Skeletal muscle satellite cell (primary cell): ENCODE measurements at regions not wholly inside any gene's neighbourhood (a gene's known extent, or its start where the extent isn't known, plus 50 kb on each side); places are given as distances from the start of the nearest gene placed in this dataset.

ENCODE experiments used
- H3K27me3 ChIP-seq: 2 replicates; pipeline ENCODE4 v1.7.0; 2013; ENCODE audit warnings: low read length; ENCODE audit not compliant: control insufficient read depth, insufficient read depth
- H3K36me3 ChIP-seq: 2 replicates; pipeline ENCODE4 v1.7.0; 2013; ENCODE audit warnings: mild to moderate bottlenecking, control low read depth, low read length; ENCODE audit not compliant: insufficient read depth
- H3K4me1 ChIP-seq: 2 replicates; pipeline ENCODE4 v1.7.0; 2013; ENCODE audit warnings: low read length; ENCODE audit not compliant: control insufficient read depth, insufficient read depth
- H3K4me2 ChIP-seq: 2 replicates; pipeline ENCODE4 v1.7.0; 2013; ENCODE audit warnings: mild to moderate bottlenecking, low read length
- H3K4me3 ChIP-seq: 2 replicates; pipeline ENCODE4 v1.7.0; 2013; ENCODE audit warnings: low read length
- H3K9ac ChIP-seq: 2 replicates; pipeline ENCODE4 v1.7.0; 2013; ENCODE audit warnings: mild to moderate bottlenecking, low read depth, low read length, moderate library complexity
- H3K9me3 ChIP-seq: replicated peaks from 2 replicates; pipeline ENCODE4 v1.7.0; 2013; ENCODE audit warnings: mild to moderate bottlenecking, control low read depth, low read length

DNA sequence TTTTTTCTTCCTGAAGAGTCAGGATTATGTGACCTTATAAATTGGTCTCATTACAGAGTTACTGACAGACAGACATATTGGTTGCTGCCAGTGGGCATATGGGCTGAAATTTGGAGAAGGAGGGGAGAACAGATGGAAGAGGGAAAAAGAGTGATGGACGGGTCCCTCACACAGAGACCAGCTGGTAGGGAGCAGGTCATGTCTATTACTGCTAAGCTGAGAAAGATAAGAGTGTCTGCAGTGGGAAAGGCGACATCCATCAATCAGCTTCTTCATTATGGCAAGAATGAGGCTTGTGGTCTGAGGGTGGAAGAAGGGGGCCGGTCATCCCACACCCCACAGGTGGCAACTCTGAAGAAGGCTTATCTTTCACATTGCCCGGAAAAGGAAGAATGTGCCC, 353.8 kb upstream of the RSPO3 start:
- H3K36me3 ChIP-seq = no peaks in the 10 kb centered on the region
- H3K4me1 ChIP-seq = no peaks in the 10 kb centered on the region
- H3K27me3 ChIP-seq = no peaks in the 10 kb centered on the region
- H3K4me2 ChIP-seq = no peak overlapping the region
- H3K9ac ChIP-seq = no peak overlapping the region
- no peak overlapping the region for H3K4me3 ChIP-seq
- no peaks in the 10 kb centered on the region for H3K9me3 ChIP-seq

DNA sequence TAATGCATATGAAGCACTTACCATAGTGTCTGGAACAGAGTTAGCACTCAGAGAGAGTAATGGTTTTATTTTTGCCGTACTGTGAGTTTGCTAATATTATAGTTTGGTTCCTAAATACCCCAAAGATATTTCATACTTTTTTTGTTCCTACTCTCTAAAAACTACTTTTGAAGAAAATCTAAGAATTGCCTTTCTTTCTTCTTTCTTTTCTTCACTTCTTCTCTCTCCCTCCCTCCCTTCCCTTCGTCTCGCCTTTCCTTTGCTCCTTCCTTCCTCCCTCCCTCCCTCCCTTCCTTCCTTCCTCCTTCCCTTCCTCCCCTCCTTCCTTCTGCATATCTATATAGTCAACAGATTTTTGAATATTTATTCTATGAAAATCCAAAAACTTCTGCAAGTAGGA, 351.7 kb upstream of the RSPO3 start:
- H3K4me2 ChIP-seq = no peak overlapping the region
- no peak overlapping the region for H3K9ac ChIP-seq
- no peaks in the 10 kb centered on the region for H3K9me3 ChIP-seq

DNA sequence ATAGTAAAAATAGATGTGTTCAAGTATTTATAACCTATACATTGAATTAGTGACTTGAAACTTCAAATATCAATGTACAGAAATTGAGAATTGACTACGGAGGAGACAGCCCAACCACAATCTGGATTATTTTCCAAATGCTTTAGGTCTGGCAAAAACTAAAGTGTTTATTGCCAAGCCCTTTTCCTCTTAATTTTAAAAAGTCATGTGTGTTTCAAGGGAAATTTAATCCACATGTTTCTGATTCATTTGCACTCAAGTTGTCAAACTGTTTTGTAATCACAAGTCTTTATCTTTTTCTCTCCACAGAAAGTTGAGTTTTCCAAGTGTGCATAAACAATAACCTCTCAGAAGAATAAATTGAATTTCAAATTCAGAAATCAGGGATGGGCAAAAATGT, 350.8 kb upstream of the RSPO3 start:
- Histone ChIP-seq H3K4me3 (no peak overlapping the region), H3K27me3 (no peaks in the 10 kb centered on the region), H3K4me1 (no peaks in the 10 kb centered on the region), H3K36me3 (no peaks in the 10 kb centered on the region), H3K4me2 (no peak overlapping the region), H3K9ac (no peak overlapping the region), H3K9me3 (no peaks in the 10 kb centered on the region)

More for the DNA sequence above, 351.7 kb upstream of the RSPO3 start:
- H3K4me3 ChIP-seq = no peak overlapping the region
- H3K27me3 ChIP-seq = no peaks in the 10 kb centered on the region
- no peaks in the 10 kb centered on the region for H3K4me1 ChIP-seq
- H3K36me3 ChIP-seq = no peaks in the 10 kb centered on the region

DNA sequence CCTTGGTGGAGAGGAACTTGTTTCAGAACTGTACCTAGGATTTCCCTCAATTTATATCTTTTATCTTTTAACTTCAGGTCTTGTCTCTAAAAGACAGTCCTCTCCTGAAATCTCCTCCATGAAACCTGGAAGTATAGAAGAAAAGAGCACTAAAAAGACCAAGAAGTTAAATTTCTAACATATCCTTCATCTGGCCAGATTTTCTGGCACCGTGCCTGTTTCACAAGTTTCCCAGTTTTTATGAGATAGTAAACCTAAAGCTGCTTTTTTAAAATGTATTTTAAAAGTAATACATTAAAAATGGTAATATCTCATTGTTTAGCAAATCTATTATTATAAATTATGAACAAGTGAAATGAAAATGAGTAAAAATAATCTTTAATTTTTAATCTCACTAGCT, 348.3 kb upstream of the RSPO3 start:
- Histone ChIP-seq H3K4me2 (no peak overlapping the region), H3K9ac (no peak overlapping the region), H3K9me3 (no peaks in the 10 kb centered on the region), H3K27me3 (no peaks in the 10 kb centered on the region), H3K4me1 (no peaks in the 10 kb centered on the region), H3K36me3 (no peaks in the 10 kb centered on the region), H3K4me3 (no peak overlapping the region)

DNA sequence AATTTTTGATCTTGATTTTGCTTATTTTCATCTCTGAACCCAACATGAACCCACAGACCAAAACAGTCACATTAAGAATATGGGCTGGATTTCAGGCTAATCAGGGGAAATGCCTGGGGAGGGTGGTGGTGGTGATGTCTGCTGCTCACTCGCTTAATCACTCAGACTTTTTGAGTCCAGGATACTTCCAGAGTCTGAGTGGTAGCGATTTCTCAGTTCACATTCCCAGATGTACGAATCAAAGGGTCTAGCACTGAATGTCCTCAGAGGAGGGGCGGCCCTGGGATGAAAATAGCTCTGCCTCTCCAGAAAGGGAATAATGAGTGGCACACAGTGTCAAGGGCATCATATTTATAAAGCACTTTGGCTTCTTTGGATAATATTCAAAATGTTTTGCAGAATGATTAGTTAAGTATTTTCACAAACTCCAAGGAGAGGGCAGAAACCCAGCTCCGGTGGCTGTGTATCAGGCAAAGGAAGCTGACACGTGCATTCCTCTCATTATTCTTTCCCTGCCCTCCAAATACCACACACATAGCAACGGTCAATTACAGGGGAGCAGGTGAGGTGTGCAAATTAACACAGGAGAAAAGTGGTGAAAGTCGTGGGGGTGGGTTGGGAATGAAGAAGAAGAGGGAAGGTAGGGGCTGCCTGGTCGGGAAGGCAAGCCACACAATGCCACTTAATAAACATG, 345.2 kb upstream of the RSPO3 start:
- no peak overlapping the region for H3K4me3 ChIP-seq
- H3K9ac ChIP-seq = no peak overlapping the region
- H3K4me2 ChIP-seq = no peak overlapping the region
- H3K9me3 ChIP-seq = no peaks in the 10 kb centered on the region
- H3K27me3 ChIP-seq = no peaks in the 10 kb centered on the region
- no peaks in the 10 kb centered on the region for H3K4me1 ChIP-seq
- no peaks in the 10 kb centered on the region for H3K36me3 ChIP-seq

DNA sequence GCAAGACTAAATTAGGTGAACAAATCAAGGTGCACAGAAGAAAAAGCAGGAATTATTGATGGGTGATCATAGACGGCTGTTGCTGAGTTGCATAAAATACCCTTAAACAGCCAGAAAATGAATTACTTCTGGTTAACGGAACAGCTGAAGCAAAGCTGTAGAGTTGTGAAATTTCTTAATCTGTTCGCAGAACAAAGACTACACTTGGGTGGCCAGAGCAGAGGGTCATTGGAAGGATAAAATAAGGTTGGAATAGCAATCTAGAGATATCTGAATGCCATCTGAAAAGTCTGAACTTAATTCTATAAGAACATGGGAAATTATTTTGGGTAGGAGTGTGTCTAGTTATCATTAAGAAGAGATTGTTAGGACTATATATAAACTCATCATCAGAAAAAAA, 339.1 kb upstream of the RSPO3 start:
- Histone ChIP-seq H3K9me3 (no peaks in the 10 kb centered on the region), H3K4me1 (no peaks in the 10 kb centered on the region), H3K4me2 (no peak overlapping the region), H3K27me3 (no peaks in the 10 kb centered on the region), H3K36me3 (no peaks in the 10 kb centered on the region), H3K4me3 (no peak overlapping the region), H3K9ac (no peak overlapping the region)

DNA sequence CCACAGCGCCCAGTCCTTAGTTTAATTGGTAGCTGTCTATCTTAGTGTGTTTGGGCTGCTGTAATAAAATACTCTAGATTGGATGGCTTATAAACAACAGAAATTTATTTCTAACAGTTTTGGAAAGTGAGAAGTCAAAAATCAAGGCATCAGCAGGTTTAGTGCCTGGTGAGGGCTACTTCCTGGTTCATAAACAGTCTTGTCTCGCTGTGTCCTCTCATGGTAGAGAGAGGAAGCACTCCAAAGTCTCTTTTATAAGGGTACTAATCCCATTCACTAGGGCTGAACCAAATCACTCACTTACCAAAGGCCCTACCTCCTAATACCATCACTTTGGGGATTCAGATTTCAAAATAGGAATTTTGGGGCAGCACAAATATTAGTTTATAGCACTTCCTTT, 336.9 kb upstream of the RSPO3 start:
- no peak overlapping the region for H3K4me2 ChIP-seq
- no peak overlapping the region for H3K9ac ChIP-seq

DNA sequence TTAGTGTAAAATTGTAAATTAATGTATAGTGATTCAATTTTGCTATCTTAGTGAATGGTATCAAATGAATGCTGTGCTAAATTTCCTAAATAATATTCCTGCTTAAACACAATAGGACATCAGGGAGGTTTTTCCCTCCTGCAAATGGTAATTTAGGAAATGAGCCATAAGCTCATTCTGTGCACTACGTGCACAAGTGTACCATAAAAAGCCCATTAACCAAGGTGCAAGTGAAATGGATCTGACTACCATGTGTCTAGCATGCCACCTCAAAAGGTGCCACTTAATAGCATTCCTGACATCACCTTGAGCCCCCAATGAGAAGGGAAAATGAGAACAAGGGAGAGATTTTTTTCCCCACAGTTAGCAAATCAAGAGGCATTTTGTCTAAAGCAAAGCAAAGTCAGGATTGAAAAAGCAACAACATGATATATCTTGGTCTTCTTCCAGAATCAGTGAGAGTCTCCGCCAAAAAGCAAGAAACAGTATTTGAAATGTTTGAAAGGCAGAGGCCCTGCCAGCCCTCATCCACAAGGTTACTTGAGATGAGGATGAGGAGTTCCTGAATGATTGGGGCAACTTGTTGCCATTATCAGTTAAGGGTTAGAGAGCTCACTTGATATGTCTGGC, 334.2 kb upstream of the RSPO3 start:
- H3K4me3 ChIP-seq = no peak overlapping the region
- no peaks in the 10 kb centered on the region for H3K36me3 ChIP-seq
- H3K4me2 ChIP-seq = no peak overlapping the region
- H3K9ac ChIP-seq = no peak overlapping the region
- H3K27me3 ChIP-seq = no peaks in the 10 kb centered on the region
- H3K9me3 ChIP-seq = no peaks in the 10 kb centered on the region
- no peaks in the 10 kb centered on the region for H3K4me1 ChIP-seq

More for the DNA sequence above, 336.9 kb upstream of the RSPO3 start:
- no peaks in the 10 kb centered on the region for H3K9me3 ChIP-seq
- H3K4me1 ChIP-seq = no peaks in the 10 kb centered on the region
- no peaks in the 10 kb centered on the region for H3K36me3 ChIP-seq
- H3K27me3 ChIP-seq = no peaks in the 10 kb centered on the region
- H3K4me3 ChIP-seq = no peak overlapping the region

DNA sequence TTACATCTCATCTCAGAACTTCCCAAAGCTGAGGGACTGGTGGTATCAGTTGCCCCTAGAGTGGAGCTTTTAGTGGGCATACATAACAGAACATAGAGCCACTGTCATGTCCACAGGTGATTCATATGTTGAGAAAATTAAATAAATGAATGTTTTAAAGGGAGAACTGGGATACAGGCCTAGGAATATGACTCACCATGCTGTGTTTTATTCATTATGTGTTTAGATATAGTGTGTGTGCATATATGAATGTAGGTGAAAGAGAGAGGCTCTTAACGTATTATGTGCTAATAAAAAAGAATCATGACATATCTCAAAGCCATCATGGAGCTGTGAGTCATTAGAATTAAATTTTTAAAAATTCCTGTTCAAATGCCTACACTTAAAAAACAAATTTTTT, 332.2 kb upstream of the RSPO3 start:
- Histone ChIP-seq H3K9ac (no peak overlapping the region), H3K27me3 (no peaks in the 10 kb centered on the region), H3K4me2 (no peak overlapping the region), H3K9me3 (no peaks in the 10 kb centered on the region), H3K36me3 (no peaks in the 10 kb centered on the region), H3K4me1 (no peaks in the 10 kb centered on the region), H3K4me3 (no peak overlapping the region)

DNA sequence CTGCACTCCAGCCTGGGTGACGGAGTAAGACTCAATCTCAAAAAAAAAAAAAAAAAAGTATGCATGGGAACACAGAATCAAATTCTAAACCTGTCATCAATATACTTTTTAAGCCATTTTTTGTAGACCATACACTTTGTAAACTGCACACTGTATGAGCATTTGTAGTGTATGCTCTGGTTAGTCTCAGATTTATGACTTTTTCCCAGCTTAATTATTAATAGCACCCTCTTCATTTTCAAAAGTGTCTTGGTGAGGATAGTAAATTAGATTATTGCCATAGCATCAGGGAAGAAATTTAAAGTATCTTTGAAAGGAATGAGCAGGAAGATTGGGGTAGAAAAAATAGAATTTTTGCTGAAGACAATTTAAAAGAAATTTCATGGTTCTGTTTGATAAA, 330.8 kb upstream of the RSPO3 start:
- Histone ChIP-seq H3K27me3 (no peaks in the 10 kb centered on the region), H3K4me2 (no peak overlapping the region), H3K9ac (no peak overlapping the region), H3K4me1 (no peaks in the 10 kb centered on the region), H3K36me3 (no peaks in the 10 kb centered on the region), H3K9me3 (no peaks in the 10 kb centered on the region), H3K4me3 (no peak overlapping the region)

DNA sequence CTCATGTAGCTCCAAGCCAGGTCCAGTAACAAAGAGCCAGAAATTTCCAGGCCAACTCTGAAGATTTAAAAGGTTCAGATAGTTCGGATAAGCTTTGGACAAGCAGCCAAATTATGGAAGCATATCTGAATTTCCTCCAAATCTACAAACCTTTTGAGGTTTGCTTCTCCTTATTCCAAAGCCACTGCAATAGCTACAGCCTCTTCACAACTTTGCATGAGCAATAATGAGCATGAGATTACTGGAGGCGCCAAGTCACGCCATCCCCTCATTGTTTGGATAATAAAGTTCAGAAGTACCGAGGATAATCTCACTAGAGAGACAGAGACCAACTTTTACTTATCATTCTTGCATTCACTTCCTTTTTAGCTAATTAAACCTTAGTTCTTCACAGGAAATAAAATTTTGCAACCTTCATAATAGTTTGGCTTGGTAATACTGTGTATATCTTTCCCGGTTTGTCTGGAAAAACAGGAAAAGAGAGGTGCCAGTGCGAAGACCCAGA, 329.6 kb upstream of the RSPO3 start:
- no peaks in the 10 kb centered on the region for H3K9me3 ChIP-seq
- H3K36me3 ChIP-seq = no peaks in the 10 kb centered on the region
- no peak overlapping the region for H3K9ac ChIP-seq
- H3K4me3 ChIP-seq = no peak overlapping the region
- no peaks in the 10 kb centered on the region for H3K27me3 ChIP-seq
- H3K4me2 ChIP-seq = no peak overlapping the region
- no peaks in the 10 kb centered on the region for H3K4me1 ChIP-seq
